ENCODE measurements at regions not wholly inside any gene's neighbourhood (a gene's known extent, or its start where the extent isn't known, plus 50 kb on each side); places are given as distances from the start of the nearest gene placed in this dataset.
"Not testable (repeated sequence)": the region's sequence is repeated elsewhere in the genome, so short reads cannot be mapped to it uniquely, and the experiment has no call there.

GRCh38 chr13:18891242-18891641 lies 290.4 kb downstream of the TUBA3C start:
- in situ Hi-C loops (cut with HindIII; ENCODE audit: low sequenced_read_pairs); DNase-seq (ENCODE audit: low spot score): not testable (repeated sequence)

GRCh38 chr13:18874875-18875789 lies 306.5 kb downstream of the TUBA3C start:
- DNase-seq (ENCODE audit: low spot score); in situ Hi-C loops (cut with HindIII; ENCODE audit: low sequenced_read_pairs): not testable (repeated sequence)

- DNase-seq (ENCODE audit: low spot score); in situ Hi-C loops (cut with HindIII; ENCODE audit: low sequenced_read_pairs): not testable (repeated sequence)
Observed at GRCh38 chr13:18870557-18870956, 311.1 kb downstream of the TUBA3C start.

- in situ Hi-C loops (cut with HindIII; ENCODE audit: low sequenced_read_pairs) = not testable (repeated sequence)
Observed at GRCh38 chr13:18869365-18869764, 312.3 kb downstream of the TUBA3C start.

GRCh38 chr13:18837986-18838629 lies 343.5 kb downstream of the TUBA3C start:
- in situ Hi-C loops (cut with HindIII; ENCODE audit: low sequenced_read_pairs); DNase-seq (ENCODE audit: low spot score): not testable (repeated sequence)

More at GRCh38 chr13:18869365-18869764, 312.3 kb downstream of the TUBA3C start:
- DNase-seq (ENCODE audit: low spot score) = not testable (repeated sequence)

GRCh38 chr13:18837179-18837745 lies 344.4 kb downstream of the TUBA3C start:
- DNase-seq (ENCODE audit: low spot score); in situ Hi-C loops (cut with HindIII; ENCODE audit: low sequenced_read_pairs): not testable (repeated sequence)

- DNase-seq (ENCODE audit: low spot score); in situ Hi-C loops (cut with HindIII; ENCODE audit: low sequenced_read_pairs): not testable (repeated sequence)
Observed at GRCh38 chr13:18836371-18837178, 345.0 kb downstream of the TUBA3C start.

- DNase-seq (ENCODE audit: low spot score); in situ Hi-C loops (cut with HindIII; ENCODE audit: low sequenced_read_pairs): not testable (repeated sequence)
Observed at GRCh38 chr13:18835754-18836153, 345.9 kb downstream of the TUBA3C start.

- in situ Hi-C loops (cut with HindIII; ENCODE audit: low sequenced_read_pairs); DNase-seq (ENCODE audit: low spot score): not testable (repeated sequence)
Observed at GRCh38 chr13:18824678-18825077, 356.9 kb downstream of the TUBA3C start.

- DNase-seq (ENCODE audit: low spot score); in situ Hi-C loops (cut with HindIII; ENCODE audit: low sequenced_read_pairs): not testable (repeated sequence)
Observed at GRCh38 chr13:18822655-18823639, 358.7 kb downstream of the TUBA3C start.

GRCh38 chr13:18773988-18774387 lies 407.6 kb downstream of the TUBA3C start:
- in situ Hi-C loops (cut with HindIII; ENCODE audit: low sequenced_read_pairs); DNase-seq (ENCODE audit: low spot score): not testable (repeated sequence)

GRCh38 chr13:18741696-18742095 lies 439.9 kb downstream of the TUBA3C start:
- DNase-seq (ENCODE audit: low spot score); in situ Hi-C loops (cut with HindIII; ENCODE audit: low sequenced_read_pairs): not testable (repeated sequence)

- DNase-seq (ENCODE audit: low spot score) = no peak
- in situ Hi-C loops (cut with HindIII; ENCODE audit: low sequenced_read_pairs) = no loop called here
Observed at GRCh38 chr13:18739310-18739709, 442.3 kb downstream of the TUBA3C start.

- in situ Hi-C loops (cut with HindIII; ENCODE audit: low sequenced_read_pairs); DNase-seq (ENCODE audit: low spot score): not testable (repeated sequence)
Observed at GRCh38 chr13:18738086-18738485, 443.5 kb downstream of the TUBA3C start.

GRCh38 chr13:18727138-18727537 lies 454.5 kb downstream of the TUBA3C start:
- in situ Hi-C loops (cut with HindIII; ENCODE audit: low sequenced_read_pairs); DNase-seq (ENCODE audit: low spot score): not testable (repeated sequence)

GRCh38 chr13:18726524-18726923 lies 455.1 kb downstream of the TUBA3C start:
- DNase-seq (ENCODE audit: low spot score); in situ Hi-C loops (cut with HindIII; ENCODE audit: low sequenced_read_pairs): not testable (repeated sequence)

GRCh38 chr13:18725242-18725822 lies 456.3 kb downstream of the TUBA3C start:
- in situ Hi-C loops (cut with HindIII; ENCODE audit: low sequenced_read_pairs); DNase-seq (ENCODE audit: low spot score): not testable (repeated sequence)

Measured in G401 (cell line).